Dendritic cell treated with granulocyte-macrophage colony-stimulating factor and Interleukin-4, amounts not matched to agents 40 ng/mL and 50 ng/mL, for 4 days (primary cell): ENCODE measurements at regions not wholly inside any gene's neighbourhood (a gene's known extent, or its start where the extent isn't known, plus 50 kb on each side); places are given as distances from the start of the nearest gene placed in this dataset.

ENCODE experiments used
- H3K27ac Mint-ChIP-seq: one replicate; pipeline ENCODE4 v1.8.0; 2022; ENCODE audit warnings: mild to moderate bottlenecking, mixed read lengths
- H3K27me3 Mint-ChIP-seq: one replicate; pipeline ENCODE4 v1.8.0; 2022; ENCODE audit warnings: mild to moderate bottlenecking, mixed read lengths
- H3K36me3 Mint-ChIP-seq: one replicate; pipeline ENCODE4 v1.8.0; 2022; ENCODE audit warnings: low read depth, mixed read lengths
- H3K4me1 Mint-ChIP-seq: one replicate; pipeline ENCODE4 v1.8.0; 2022; ENCODE audit warnings: low read depth, mixed read lengths
- H3K4me3 Mint-ChIP-seq: one replicate; pipeline ENCODE4 v1.8.0; 2022; ENCODE audit warnings: mild to moderate bottlenecking, moderate library complexity, mixed read lengths
- H3K9me3 Mint-ChIP-seq: one replicate; pipeline ENCODE4 v1.8.0; 2022; ENCODE audit warnings: mixed read lengths
- intact Hi-C: fragments of 100-400 bp; cut with micrococcal nuclease; formaldehyde crosslinking; loops from one replicate; pipeline ENCODE4 v1.15.0; 2022

DNA sequence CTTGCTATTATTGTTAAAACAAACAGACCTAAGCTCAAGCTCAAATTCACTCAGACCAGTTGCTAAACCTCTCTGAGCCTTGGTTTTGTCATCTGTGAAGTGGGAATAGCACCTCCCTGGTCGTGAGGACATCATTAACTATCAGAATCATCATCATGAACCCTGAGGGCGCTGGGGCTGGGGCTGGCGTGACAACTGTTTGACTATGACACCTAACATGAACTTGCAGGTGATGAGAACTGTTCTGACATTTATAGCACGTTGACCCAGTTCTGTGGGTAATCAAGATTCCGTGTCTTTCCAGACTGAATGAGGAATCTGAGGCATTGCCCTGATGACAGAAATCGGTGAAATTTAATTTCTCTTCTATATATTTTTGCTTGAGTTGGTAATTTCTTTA is 71.3 kb upstream of the CDH5 start:
- intact Hi-C loops = no loop called here
- no peak overlapping the region for H3K4me3 Mint-ChIP-seq
- H3K27ac Mint-ChIP-seq = no peak overlapping the region
- H3K36me3 Mint-ChIP-seq = no peaks in the 10 kb centered on the region
- H3K4me1 Mint-ChIP-seq = no peaks in the 10 kb centered on the region
- no peaks in the 10 kb centered on the region for H3K9me3 Mint-ChIP-seq
- H3K27me3 Mint-ChIP-seq = peaks cover 21% of the 10 kb centered on the region

DNA sequence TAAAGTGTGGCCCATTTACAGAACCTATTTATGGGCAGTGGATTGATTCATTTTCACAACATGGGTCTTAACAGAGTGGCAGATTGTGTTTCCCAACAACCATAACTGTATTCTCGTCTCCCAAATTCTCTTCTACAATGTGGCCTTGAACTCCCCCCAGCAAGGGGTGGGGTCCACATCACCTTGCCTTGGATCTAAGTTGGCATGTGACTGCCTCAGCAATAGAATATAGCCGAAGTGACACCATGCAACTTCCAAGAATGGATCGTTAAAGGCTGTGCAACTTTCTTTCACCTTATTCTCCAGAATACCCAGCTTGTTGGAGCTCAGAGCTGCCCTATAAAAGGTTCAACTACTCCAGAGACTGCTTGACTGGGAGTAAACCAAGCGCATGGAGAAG is 72.0 kb upstream of the CDH5 start:
- no peak overlapping the region for H3K4me3 Mint-ChIP-seq
- no peaks in the 10 kb centered on the region for H3K4me1 Mint-ChIP-seq
- intact Hi-C loops = no loop called here
- H3K9me3 Mint-ChIP-seq = no peaks in the 10 kb centered on the region
- H3K36me3 Mint-ChIP-seq = no peaks in the 10 kb centered on the region
- H3K27ac Mint-ChIP-seq = no peak overlapping the region
- peaks cover 21% of the 10 kb centered on the region for H3K27me3 Mint-ChIP-seq

DNA sequence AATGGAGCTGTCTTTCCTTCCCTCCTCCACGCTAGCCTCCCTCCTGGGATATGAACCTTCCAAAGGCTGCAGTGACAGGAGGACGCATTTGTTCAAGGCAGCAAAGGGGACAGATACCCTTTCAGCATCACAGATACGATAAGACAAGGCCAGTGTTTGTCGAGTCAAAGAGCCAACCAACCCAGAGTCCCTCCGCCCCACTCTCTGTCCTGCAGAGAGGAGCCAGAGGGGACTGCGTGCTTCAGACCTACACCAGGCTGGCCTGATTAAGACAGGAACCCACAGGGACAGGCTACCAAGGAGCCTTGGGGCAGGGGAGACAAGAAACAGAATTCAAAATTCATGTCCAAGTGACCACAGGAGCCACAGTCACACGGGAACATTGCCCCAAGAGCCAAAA is 72.6 kb upstream of the CDH5 start:
- Mint-ChIP-seq H3K4me3 (no peak overlapping the region), H3K9me3 (no peaks in the 10 kb centered on the region), H3K36me3 (no peaks in the 10 kb centered on the region), H3K4me1 (no peaks in the 10 kb centered on the region), H3K27ac (no peak overlapping the region), H3K27me3 (peaks cover 21% of the 10 kb centered on the region)
- intact Hi-C loops = no loop called here

DNA sequence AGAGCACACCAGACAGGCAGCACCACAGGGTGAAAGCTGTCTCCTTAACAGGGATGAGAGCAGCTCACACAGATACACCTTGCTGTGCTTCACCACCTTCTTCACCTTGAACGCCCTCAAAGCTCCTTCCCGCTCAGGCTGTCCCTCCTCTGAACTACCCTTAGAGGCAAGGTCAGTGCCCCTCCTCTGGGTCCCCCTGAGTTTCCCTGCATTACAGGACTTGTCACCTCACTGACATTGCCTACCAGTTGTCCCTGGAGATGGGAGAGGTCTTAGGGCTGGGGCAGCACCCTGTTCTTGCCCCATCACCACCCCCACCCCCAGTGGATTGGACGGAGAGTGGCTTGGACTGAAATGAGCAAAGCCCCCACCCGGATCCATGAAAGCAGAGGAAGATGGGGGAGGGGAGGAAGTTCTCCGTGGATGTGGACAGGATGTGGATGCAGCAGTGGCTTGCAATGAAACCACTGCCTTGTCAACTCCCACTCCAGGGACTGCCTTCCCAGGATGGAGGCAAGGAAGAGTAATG is 73.2 kb upstream of the CDH5 start:
- H3K9me3 Mint-ChIP-seq = no peaks in the 10 kb centered on the region
- H3K27ac Mint-ChIP-seq = no peak overlapping the region
- no peak overlapping the region for H3K4me3 Mint-ChIP-seq
- H3K27me3 Mint-ChIP-seq = peaks cover 21% of the 10 kb centered on the region
- no peaks in the 10 kb centered on the region for H3K4me1 Mint-ChIP-seq
- H3K36me3 Mint-ChIP-seq = no peaks in the 10 kb centered on the region
- intact Hi-C loops = no loop called here

DNA sequence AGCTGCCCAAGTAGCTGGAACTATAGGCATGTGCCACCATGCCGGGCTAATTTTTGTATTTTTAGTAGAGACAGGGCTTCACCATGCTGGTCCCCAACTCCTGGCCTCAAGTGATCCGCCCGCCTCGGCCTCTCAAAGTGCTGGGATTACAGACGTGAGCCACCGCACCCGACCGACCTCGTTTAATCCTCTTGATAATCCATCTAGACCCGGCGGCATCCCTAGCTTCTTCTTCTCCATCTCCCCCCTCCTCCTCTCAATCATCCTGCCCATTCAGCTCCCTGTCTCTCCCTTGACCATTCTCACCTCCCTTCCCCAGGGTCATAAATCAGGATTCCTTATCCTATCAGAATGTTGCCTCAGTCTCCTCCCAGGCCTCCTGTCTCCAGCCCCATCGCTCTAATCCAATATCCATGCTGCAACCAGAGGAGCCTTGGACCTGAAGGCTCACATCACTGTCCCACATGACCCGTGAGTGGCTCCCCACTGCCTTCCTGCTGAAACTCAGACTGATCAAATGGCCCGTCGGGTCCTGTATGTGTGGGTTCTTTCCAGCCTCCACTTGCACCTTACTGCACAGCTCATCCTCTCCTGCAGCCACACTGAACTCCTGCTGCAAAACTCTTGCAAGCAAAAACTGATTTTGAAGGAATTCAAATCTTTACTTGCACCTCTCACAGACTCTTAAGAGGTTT is 74.1 kb upstream of the CDH5 start:
- H3K27me3 Mint-ChIP-seq = peaks cover 21% of the 10 kb centered on the region
- H3K27ac Mint-ChIP-seq = no peak overlapping the region
- H3K9me3 Mint-ChIP-seq = no peaks in the 10 kb centered on the region
- no peaks in the 10 kb centered on the region for H3K36me3 Mint-ChIP-seq
- H3K4me3 Mint-ChIP-seq = no peak overlapping the region
- intact Hi-C loops = no loop called here
- H3K4me1 Mint-ChIP-seq = no peaks in the 10 kb centered on the region

DNA sequence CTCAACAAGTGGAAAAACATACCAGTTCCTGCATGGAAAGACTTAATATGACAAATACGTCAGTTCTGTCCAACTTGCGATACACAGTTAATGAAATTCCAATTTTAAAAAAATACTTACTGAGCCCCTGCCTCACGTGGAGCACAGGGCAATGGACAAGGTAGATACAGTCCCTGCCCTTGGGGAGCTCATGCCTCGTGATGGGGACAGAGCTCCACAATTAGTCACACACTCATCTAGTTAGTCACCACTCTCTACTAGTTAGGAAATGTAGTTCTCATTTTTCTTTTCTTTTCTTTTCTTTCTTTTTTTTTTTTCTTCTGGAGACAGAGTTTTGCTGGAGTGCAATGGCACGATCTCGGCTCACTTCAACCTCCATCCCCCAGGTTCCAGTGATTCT is 74.7 kb upstream of the CDH5 start:
- Mint-ChIP-seq H3K27me3 (peaks cover 21% of the 10 kb centered on the region), H3K36me3 (no peaks in the 10 kb centered on the region), H3K27ac (no peak overlapping the region), H3K4me3 (no peak overlapping the region), H3K9me3 (no peaks in the 10 kb centered on the region), H3K4me1 (no peaks in the 10 kb centered on the region)
- intact Hi-C loops = no loop called here

DNA sequence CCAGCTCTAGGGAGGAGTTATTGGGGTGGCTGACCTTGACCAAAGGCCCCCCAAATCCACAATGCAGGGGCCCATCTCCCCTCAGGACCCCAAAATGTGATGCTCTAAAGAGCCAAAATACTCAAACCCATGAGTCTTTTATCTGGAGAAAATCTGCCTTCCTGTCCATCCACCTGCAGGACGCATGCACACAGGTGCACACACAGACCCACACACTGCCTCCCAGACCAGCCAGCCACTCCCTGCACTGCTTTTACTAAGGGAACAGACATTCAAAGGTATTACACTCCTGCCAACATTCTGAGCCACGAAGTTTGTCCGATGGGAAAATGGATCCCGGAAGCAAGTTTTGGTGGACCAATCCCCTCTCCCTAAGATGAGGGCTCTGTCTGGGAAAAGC is 76.1 kb upstream of the CDH5 start:
- Mint-ChIP-seq H3K4me1 (no peaks in the 10 kb centered on the region), H3K27me3 (peaks cover 18% of the 10 kb centered on the region), H3K27ac (no peak overlapping the region), H3K36me3 (no peaks in the 10 kb centered on the region), H3K9me3 (no peaks in the 10 kb centered on the region), H3K4me3 (no peak overlapping the region)
- intact Hi-C loops = no loop called here

DNA sequence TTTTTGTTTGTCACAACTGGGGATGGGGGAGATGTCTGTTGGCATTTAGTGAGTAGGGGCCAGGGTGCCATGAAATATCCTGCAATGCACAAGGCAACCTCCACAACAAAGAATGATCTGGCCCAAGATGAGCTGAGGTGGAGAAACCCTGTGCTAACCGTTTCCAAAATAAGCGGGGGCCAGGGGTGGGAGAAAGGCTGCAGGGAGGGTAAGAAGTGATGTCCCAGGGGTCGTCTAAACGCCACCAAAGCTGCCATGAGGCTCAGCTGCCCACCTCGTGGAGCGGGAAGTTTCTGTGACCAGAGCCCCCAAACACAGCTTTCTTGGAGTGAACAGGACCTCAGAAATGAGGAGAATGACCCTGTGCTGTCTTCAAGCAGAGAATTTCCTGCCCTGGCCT is 76.5 kb upstream of the CDH5 start:
- Mint-ChIP-seq H3K9me3 (no peaks in the 10 kb centered on the region), H3K4me3 (no peak overlapping the region), H3K27me3 (peaks cover 18% of the 10 kb centered on the region), H3K36me3 (no peaks in the 10 kb centered on the region), H3K27ac (no peak overlapping the region), H3K4me1 (no peaks in the 10 kb centered on the region)
- intact Hi-C loops = no loop called here

DNA sequence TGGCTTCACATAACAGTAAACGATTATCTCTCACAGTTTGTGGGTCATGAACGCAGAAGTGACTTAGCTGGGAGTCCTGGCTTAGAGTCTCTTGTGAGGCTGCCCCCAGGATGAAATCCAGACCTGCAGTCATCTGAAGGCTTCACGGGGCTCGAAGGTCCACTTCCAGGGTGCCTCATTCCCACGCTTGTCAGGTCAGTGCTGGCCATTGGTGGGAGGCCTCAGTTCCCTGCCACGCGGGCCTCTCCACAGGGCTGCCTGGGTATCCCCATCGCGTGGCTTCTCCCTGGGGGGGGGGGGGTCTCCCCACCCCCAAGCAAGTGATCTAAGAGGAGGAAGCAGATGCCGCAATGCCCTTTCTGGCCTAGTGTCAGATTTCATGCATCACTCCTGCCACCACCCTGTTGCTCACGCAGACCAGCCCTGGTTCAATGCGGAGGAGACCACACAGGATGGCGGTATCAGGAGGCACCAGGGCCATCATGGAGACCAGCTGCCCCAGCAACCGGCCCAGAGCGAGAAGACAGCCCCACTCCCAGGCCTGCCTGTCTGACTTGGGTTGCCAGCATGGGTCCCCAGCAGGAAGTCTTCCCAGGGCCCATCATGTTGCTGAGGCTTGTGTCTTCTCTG is 77.3 kb upstream of the CDH5 start:
- intact Hi-C loops = no loop called here
- Mint-ChIP-seq H3K4me1 (no peaks in the 10 kb centered on the region), H3K4me3 (no peak overlapping the region), H3K36me3 (no peaks in the 10 kb centered on the region), H3K27ac (no peak overlapping the region), H3K27me3 (peaks cover 16% of the 10 kb centered on the region), H3K9me3 (no peaks in the 10 kb centered on the region)

DNA sequence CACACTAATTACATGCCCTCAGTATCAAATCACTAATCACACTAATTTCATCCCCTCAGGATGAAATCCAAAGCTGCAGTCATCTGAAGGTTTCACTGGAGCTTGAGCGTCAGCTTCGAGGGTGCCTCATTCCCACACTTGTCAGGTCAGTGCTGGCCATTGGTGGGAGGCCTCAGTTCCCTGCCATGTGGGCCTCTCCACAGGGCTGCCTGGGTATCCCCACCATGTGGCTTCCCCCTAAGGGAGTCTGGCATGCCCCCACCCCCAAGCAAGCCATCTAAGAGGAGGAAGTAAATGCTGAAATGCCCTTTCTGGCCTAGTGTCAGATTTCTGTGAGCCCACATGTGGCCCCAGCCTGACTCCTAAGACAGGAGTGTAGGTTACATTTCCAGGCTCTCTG is 78.6 kb upstream of the CDH5 start:
- intact Hi-C loops = no loop called here
- Mint-ChIP-seq H3K27ac (no peak overlapping the region), H3K27me3 (peaks cover 8% of the 10 kb centered on the region), H3K36me3 (no peaks in the 10 kb centered on the region), H3K9me3 (no peaks in the 10 kb centered on the region), H3K4me3 (no peak overlapping the region), H3K4me1 (no peaks in the 10 kb centered on the region)

DNA sequence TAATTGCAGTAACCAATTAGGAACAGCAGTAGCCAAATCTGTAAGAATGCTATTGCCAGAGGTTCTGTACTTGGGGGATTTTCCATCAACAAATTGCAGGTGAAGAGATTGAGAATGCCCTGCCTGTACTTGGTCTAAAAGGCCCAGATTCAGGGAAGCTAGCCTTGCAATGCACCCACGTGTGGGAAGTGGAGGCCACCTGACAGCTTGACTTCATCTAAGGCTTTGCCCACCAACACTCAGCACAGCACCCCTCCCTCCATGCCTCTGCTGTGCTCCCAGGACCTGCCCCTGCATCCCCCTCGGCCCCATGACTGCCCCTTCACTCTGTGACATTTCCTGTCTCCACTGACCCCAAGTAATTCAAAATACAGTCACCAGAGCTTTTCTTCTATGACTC is 79.1 kb upstream of the CDH5 start:
- no peak overlapping the region for H3K4me3 Mint-ChIP-seq
- no peak overlapping the region for H3K27ac Mint-ChIP-seq
- intact Hi-C loops = no loop called here
- peaks cover 6% of the 10 kb centered on the region for H3K27me3 Mint-ChIP-seq
- H3K9me3 Mint-ChIP-seq = no peaks in the 10 kb centered on the region
- no peaks in the 10 kb centered on the region for H3K36me3 Mint-ChIP-seq
- H3K4me1 Mint-ChIP-seq = no peaks in the 10 kb centered on the region

DNA sequence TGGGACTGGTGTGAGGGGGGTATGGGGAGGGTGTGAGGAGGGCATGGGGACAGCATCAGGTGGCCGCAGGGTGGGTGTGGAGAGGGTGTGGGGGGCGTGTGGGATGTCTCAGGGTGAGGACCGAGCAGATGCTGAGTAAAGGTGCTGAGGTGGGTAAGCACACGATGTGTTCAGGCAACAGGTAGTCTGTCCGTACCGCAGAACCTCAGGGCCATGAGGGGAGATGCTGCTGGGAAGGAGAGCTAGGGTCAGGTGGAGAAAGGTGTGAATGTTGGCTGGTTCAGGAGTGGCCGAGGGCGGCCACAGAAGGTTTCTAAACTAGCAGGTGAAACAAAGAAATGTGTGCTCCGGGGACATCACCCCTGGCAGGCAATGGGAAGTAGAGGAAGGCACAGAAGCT is 80.0 kb upstream of the CDH5 start:
- H3K27ac Mint-ChIP-seq = no peak overlapping the region
- H3K4me3 Mint-ChIP-seq = no peak overlapping the region
- H3K27me3 Mint-ChIP-seq = peaks cover 6% of the 10 kb centered on the region
- H3K4me1 Mint-ChIP-seq = no peaks in the 10 kb centered on the region
- no peaks in the 10 kb centered on the region for H3K9me3 Mint-ChIP-seq
- intact Hi-C loops = no loop called here
- H3K36me3 Mint-ChIP-seq = no peaks in the 10 kb centered on the region

DNA sequence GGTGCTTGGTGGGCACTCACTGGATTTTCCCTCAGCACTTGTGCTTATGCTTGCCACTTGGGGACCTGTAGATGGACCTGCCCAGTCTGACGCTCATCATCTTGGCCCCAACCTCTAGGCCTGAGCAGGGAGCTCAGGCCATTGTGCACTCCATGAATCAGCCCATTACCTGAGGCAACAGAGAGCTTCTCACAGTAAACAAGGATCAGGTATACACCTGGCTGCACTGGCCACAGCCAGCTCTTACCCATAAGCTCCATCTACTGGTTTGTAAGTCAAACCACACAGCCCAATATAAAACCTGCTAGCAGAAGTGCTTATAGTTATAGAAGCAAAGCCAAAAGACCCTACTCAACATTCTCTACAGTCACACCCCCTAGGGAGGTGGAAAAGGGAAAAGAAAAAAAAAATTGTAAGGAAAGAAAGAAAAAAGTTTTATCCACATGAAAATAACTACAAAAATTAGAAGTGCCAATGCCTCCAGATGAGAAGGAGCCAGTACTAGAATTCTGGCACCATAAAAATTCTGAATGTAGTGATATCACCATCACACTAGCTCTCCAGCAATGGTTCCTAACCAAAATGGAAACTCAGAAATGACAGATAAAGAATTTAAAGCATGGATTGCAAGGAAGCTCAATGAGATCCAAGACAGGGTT is 87.8 kb upstream of the CDH5 start:
- H3K27me3 Mint-ChIP-seq = peaks cover 32% of the 10 kb centered on the region
- no peaks in the 10 kb centered on the region for H3K4me1 Mint-ChIP-seq
- H3K36me3 Mint-ChIP-seq = no peaks in the 10 kb centered on the region
- intact Hi-C loops = no loop called here
- no peak overlapping the region for H3K27ac Mint-ChIP-seq
- H3K4me3 Mint-ChIP-seq = no peak overlapping the region
- H3K9me3 Mint-ChIP-seq = peaks cover 9% of the 10 kb centered on the region

DNA sequence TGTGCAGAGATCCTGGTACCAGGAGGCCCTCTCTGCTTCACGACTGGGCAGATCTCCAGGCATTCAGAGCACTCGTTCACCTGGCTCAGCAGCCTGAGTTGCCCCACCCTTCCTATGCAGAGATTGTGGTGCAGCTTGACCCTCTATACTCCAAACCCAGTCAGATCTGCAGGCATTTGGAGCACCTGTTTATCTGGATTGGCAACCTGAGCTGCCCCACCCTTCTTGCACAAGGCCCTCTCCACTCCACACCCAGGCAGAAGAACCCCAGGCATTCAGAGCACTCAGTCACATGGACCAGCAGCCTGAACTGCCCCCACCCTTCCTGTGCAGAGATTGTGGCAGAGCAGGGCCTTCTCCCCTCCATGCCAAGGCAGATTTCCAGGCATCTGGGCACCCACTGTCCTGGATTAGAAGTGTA is 88.4 kb upstream of the CDH5 start:
- Mint-ChIP-seq H3K4me3 (no peak overlapping the region), H3K9me3 (peaks cover 9% of the 10 kb centered on the region), H3K27ac (no peak overlapping the region), H3K4me1 (no peaks in the 10 kb centered on the region), H3K27me3 (peaks cover 32% of the 10 kb centered on the region), H3K36me3 (no peaks in the 10 kb centered on the region)
- intact Hi-C loops = no loop called here
